AML-193 (cell line): ENCODE measurements at regions not wholly inside any gene's neighbourhood (a gene's known extent, or its start where the extent isn't known, plus 50 kb on each side); places are given as distances from the start of the nearest gene placed in this dataset.

Experiments
- DNase-seq, 2 experiments: peaks; one replicate each; lab custom pipeline; 2025; lab: John Stamatoyannopoulos, UW

GRCh38 chr7:57250801-57251200 lies 118.6 kb upstream of the ZNF479 start:
- no peak for DNase-seq

GRCh38 chr7:57256637-57257375 lies 124.6 kb upstream of the ZNF479 start:
- no peak for DNase-seq

GRCh38 chr7:57274535-57275283 lies 142.5 kb upstream of the ZNF479 start:
- no peak for DNase-seq

DNA sequence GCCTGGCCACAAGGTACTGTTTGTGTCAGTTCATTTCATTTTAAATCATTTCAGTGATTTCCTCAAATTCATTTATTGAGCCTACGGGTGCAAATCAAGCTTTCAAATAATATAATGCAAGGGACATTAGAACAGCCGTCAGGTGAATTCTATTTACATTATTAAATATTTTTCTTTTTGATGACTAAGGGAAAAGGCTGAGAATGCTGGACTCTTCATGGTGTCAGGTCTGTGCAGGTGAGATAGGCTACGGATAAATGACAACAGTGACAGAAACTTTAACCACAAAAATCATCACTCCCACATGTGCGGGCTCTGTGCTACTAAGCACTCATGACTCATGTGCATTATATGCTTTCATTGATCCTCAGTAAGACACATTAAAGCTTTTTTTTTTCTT lies 149.2 kb upstream of the ZNF716 start:
- no peak for DNase-seq

DNA sequence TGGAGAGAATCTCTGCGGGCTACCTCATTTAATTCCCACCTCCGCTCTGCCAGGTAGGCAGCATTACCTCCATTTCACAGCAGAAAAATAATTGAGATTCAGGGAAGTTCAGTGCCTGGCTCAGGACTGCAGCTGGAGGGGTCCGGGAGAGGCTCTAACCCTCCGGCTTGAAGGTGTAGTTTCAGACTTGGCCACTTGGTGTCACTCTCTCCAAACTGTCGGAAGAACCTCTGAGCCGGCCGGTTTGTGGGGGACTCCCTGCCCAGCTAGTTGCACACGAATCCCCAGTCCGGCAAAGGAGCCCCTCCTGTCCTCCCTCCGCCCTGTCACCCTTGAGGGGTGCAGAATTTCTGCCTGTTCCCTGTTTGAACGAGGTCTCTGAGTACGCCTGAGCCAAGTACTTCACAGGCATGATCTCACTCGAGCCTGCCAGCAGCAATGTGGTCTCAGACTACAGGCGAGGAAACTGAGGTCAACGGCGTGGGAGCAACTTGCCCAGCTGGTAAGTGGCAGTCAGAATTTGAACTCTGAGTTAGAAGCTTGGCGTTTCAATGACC lies 144.7 kb upstream of the ZNF716 start:
- no peak for DNase-seq

DNA sequence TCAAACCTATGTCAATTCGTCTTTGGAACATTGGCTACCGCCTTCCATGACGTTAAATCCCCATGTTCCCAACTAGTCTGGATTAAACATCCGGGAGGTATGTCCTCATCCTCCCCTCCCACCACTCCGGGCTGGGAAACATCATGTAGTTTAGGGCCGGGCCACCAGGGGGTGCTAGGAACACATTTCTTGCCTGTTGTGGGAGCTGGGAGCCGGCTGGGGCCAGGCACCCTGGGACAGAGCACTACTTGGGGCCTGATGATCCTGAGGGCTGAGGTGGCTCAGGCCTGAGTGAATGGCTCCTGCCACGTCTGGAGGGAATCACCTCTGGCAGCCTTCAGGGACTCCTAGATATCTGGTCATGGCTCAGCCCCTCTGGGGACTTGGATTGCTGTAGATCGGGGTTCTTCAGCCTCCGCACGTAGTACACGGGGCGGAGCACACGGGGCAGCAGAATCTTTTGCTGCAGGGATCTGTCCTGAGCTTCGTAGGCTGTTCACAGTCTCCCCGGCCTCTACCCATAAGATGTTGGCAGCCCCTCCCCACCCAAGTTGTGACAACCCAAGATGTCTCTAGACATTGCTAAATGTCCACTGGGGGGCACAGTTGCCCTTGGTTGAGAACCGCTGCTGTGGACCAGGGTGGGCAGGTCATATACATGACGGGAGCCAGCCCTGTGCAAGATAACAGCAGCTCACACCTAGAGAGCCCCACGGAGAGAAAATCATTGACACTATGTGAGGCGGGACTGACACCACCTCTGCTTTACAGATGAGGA lies 141.2 kb upstream of the ZNF716 start:
- DNase-seq, result peak in 1 of 2 experiments; percentile 0

DNA sequence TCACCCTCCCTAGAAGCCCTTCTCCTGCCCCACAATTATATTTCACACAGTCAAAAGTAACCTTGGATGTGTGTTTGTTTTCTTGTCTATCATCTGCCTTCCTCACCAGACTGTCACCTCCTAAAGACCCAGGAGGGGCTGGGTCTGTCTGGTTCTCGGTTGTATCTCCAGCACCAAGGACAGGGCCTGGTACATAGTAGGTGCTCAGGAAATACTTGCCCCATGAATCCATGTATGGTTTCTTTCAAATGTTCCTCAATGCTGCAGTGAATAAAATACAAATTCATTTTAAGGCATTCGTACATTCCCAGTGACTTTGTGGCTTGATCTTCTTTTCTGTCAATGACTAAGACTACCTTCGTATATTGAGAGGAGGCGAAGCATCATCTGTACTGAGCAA lies 122.9 kb upstream of the ZNF716 start:
- DNase-seq, result no peak

GRCh38 chr7:57328457-57328856 lies 121.5 kb upstream of the ZNF716 start:
- no peak for DNase-seq

DNA sequence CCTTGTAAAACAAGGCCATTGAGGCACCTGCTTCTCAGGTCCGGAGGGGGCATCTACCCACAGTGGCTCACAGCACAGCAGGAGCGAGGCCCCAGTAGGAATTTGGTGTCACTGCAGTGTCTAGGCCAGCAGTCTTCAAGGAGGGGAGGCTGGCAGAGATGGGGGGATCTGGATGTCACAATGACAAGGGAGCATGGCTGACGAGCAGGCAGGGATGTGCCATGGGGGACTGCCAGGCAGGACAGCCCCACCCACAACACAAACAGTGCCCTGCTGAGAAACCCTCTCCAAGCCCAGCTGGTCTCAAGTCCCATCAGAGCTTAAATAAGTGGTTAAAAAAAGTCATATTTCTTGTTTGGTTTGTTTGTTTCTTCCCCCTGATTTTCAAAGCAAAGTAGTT lies 121.0 kb upstream of the ZNF716 start:
- DNase-seq, result no peak

DNA sequence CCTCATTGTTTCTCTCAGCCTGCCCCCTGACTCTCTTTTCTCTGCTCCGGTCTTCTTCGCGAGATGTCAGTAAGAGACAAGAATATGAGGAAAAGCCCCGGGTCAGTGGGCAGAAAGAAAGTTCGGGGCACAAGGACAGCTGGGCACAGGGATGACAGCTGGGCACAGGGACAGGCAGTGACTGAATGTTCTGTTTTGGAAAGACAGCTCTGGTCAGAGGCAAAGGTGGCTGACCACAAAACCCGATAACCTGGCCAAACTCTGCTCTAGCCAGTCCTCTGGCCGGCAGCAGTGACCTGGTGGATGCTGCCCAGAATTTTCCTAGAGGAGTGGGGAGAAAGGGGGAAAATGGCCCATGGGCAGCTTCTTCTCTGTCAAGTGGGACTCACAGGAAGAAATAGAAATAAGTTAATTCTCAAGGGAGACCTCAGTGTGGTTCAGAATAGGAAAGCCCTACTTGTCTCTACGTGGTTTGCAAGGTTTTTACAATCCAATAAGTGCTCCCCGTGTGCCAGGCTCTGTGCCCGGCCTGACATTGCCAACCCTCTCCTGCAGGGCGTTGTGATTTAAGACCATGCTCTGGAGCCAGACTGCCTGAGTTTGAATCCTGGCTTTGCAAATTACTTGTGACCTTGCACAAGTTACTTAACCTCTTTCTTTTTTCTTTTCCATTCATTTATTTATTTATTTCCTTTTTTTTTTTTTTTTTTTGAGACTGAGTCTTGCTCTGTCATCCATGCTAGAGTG lies 110.6 kb upstream of the ZNF716 start:
- no peak for DNase-seq

- DNase-seq, result no peak
These were observed 107.0 kb upstream of the ZNF716 start for GRCh38 chr7:57342954-57343353.

GRCh38 chr7:57343901-57344622 lies 105.9 kb upstream of the ZNF716 start:
- no peak for DNase-seq

GRCh38 chr7:57344957-57345356 lies 105.0 kb upstream of the ZNF716 start:
- no peak for DNase-seq

GRCh38 chr7:57348646-57349269 lies 101.2 kb upstream of the ZNF716 start:
- DNase-seq, result no peak

- DNase-seq, result no peak
These were observed 95.8 kb upstream of the ZNF716 start for GRCh38 chr7:57354195-57354594.

GRCh38 chr7:57354679-57355338 lies 95.2 kb upstream of the ZNF716 start:
- no peak for DNase-seq

DNA sequence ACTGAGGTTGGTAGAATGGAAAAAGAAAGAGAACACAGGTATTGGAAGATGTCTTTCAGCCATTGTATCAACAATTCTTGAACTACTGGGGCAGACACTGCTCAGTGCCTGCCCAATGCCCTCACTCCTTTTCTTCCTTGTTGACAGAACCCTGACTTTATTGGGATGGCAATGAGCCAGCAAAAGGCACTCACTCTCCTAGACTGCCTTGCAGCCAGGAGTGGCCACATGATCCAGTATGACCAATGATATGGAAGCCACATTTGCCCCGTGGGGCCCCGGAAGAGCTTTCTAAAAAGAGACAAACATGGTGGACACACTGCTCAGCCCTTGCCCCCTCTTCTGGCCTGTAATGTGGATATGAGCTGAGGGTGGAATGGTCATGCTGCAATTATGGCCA lies 88.6 kb upstream of the ZNF716 start:
- DNase-seq, result no peak

- DNase-seq, result no peak
These were observed 87.1 kb upstream of the ZNF716 start for GRCh38 chr7:57362868-57363267.

GRCh38 chr7:57363321-57363720 lies 86.7 kb upstream of the ZNF716 start:
- no peak for DNase-seq
